ENCODE measurements at regions not wholly inside any gene's neighbourhood (a gene's known extent, or its start where the extent isn't known, plus 50 kb on each side); places are given as distances from the start of the nearest gene placed in this dataset.

DNA sequence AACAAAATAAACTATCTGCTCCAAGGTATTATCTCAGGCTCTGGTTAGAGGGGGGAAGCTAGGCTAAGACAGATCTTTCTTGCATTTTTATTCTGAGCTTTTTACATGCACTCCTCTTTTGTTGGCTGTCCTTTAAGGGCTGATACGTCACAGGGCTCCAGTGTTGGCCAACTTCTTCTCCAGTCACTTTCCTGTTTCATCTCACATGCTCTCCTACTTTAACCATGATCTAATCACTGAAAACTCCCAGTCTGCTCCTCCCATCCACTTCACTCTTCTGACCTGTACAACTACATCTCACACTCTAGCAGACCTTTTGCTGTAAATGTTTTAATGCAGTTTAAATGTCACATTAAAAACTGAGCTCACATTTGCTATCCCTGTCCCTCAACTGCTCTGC lies 510.0 kb upstream of the KLF12 start:
- DNase-seq (ENCODE audit: low read depth): no peak
- no peak overlapping the region for H3K4me3 ChIP-seq (ENCODE audit: low read depth, low read length)
- no peak for TF ChIP-seq MYC (IDR thresholded peaks at IDR 0.05; ENCODE audit: low read depth, low read length)
- TF ChIP-seq, protein P1, sequence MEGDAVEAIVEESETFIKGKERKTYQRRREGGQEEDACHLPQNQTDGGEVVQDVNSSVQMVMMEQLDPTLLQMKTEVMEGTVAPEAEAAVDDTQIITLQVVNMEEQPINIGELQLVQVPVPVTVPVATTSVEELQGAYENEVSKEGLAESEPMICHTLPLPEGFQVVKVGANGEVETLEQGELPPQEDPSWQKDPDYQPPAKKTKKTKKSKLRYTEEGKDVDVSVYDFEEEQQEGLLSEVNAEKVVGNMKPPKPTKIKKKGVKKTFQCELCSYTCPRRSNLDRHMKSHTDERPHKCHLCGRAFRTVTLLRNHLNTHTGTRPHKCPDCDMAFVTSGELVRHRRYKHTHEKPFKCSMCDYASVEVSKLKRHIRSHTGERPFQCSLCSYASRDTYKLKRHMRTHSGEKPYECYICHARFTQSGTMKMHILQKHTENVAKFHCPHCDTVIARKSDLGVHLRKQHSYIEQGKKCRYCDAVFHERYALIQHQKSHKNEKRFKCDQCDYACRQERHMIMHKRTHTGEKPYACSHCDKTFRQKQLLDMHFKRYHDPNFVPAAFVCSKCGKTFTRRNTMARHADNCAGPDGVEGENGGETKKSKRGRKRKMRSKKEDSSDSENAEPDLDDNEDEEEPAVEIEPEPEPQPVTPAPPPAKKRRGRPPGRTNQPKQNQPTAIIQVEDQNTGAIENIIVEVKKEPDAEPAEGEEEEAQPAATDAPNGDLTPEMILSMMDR (IDR thresholded peaks at IDR 0.05; ENCODE audit: low read depth, low read length): no peak
- no peak for TF ChIP-seq POLR2A (IDR thresholded peaks at IDR 0.05; ENCODE audit: extremely low read depth, insufficient read length)
- TF ChIP-seq, protein P2, sequence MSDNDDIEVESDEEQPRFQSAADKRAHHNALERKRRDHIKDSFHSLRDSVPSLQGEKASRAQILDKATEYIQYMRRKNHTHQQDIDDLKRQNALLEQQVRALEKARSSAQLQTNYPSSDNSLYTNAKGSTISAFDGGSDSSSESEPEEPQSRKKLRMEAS (IDR thresholded peaks at IDR 0.05; ENCODE audit: low read depth, low read length): no peak

DNA sequence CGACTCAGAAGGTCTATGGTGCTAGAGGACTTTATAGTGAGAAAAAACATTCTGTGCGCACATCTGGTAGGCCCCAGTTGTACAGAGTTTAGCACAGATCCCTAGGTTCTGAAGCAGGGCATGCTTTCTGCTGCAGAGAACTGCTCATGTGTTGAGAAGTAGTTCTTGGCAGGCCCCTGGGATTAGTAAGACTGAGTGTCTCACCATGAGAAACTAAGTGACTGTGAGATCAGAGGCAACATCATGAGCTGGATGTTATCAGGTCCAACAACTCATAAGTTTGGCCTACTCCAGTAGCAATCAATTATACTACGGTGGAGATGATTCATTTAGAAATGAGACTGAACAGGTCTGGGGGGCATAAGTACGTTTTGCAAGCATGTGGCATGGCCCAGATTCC lies 507.4 kb upstream of the KLF12 start:
- TF ChIP-seq, protein P2 (IDR thresholded peaks at IDR 0.05; ENCODE audit: low read depth, low read length): no peak
- TF ChIP-seq, protein P1 (IDR thresholded peaks at IDR 0.05; ENCODE audit: low read depth, low read length): no peak
- no peak for TF ChIP-seq POLR2A (IDR thresholded peaks at IDR 0.05; ENCODE audit: extremely low read depth, insufficient read length)
- no peak for TF ChIP-seq MYC (IDR thresholded peaks at IDR 0.05; ENCODE audit: low read depth, low read length)
- DNase-seq (ENCODE audit: low read depth): no peak
- H3K4me3 ChIP-seq (ENCODE audit: low read depth, low read length): no peak overlapping the region

DNA sequence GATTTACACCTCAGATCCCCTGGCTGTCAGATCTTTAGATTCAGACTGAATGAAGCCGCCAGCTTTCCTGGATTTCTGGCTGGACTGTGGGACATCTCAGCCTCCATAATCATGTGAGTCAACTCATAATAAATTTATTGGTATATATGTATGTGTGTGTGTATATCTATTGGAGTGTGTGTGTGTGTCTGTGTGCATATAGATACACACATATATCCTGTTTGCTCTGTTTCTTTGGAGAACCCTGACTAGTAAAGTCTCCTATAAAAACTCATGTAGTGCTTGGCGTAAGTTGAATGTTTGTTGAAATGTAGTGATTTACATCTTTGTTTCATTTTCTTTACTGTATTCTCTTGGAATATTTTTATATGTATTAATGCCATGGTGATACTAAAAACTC lies 499.5 kb upstream of the KLF12 start:
- TF ChIP-seq, protein P1 (IDR thresholded peaks at IDR 0.05; ENCODE audit: low read depth, low read length): no peak
- TF ChIP-seq MYC (IDR thresholded peaks at IDR 0.05; ENCODE audit: low read depth, low read length) (no peak), POLR2A (IDR thresholded peaks at IDR 0.05; ENCODE audit: extremely low read depth, insufficient read length) (no peak)
- TF ChIP-seq, protein P2 (IDR thresholded peaks at IDR 0.05; ENCODE audit: low read depth, low read length): no peak
- no peak for DNase-seq (ENCODE audit: low read depth)
- no peak overlapping the region for H3K4me3 ChIP-seq (ENCODE audit: low read depth, low read length)

DNA sequence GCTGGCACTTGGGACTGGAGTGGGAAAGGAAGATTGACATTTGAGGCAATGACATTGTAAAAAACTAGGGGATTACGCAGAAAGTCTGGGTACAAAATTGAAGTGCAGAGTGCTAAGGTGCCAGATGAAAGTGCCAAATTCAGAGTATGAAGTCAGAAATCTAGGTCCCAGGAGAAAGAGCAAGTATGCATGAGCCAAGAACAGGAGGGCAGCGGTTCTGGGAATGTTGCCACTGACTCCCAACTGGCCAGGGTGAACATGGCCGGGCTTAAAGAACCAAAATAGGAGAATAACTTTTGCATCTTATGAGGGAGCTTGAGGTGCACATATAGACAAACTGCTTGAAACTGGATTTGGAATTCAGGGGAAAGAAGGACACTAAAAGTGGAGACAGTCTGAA lies 495.8 kb upstream of the KLF12 start:
- TF ChIP-seq, protein P1 (IDR thresholded peaks at IDR 0.05; ENCODE audit: low read depth, low read length): no peak
- TF ChIP-seq MYC (IDR thresholded peaks at IDR 0.05; ENCODE audit: low read depth, low read length) (no peak), POLR2A (IDR thresholded peaks at IDR 0.05; ENCODE audit: extremely low read depth, insufficient read length) (no peak)
- TF ChIP-seq, protein P2 (IDR thresholded peaks at IDR 0.05; ENCODE audit: low read depth, low read length): no peak
- no peak overlapping the region for H3K4me3 ChIP-seq (ENCODE audit: low read depth, low read length)
- no peak for DNase-seq (ENCODE audit: low read depth)

DNA sequence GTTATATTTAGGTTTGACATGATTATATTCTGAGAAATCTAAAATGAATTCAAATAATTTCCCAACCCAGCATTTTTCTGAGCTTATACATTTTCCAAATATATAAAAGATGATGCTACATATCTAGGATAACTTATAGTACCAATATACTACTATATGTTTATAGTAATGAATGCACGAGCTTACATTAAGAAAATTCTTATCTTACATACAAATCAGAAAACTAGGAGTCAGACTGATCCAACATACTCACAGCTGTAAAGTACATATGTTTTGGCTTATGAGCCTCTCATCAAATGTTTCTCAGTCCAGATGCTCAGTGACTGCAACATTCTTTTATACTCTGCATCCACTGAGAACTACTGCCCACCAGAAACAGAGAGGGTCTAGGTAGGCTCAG lies 491.3 kb upstream of the KLF12 start:
- no peak overlapping the region for H3K4me3 ChIP-seq (ENCODE audit: low read depth, low read length)
- no peak for DNase-seq (ENCODE audit: low read depth)
- TF ChIP-seq, protein P1 (IDR thresholded peaks at IDR 0.05; ENCODE audit: low read depth, low read length): no peak
- TF ChIP-seq POLR2A (IDR thresholded peaks at IDR 0.05; ENCODE audit: extremely low read depth, insufficient read length): no peak
- TF ChIP-seq, protein P2 (IDR thresholded peaks at IDR 0.05; ENCODE audit: low read depth, low read length): no peak
- no peak for TF ChIP-seq MYC (IDR thresholded peaks at IDR 0.05; ENCODE audit: low read depth, low read length)

DNA sequence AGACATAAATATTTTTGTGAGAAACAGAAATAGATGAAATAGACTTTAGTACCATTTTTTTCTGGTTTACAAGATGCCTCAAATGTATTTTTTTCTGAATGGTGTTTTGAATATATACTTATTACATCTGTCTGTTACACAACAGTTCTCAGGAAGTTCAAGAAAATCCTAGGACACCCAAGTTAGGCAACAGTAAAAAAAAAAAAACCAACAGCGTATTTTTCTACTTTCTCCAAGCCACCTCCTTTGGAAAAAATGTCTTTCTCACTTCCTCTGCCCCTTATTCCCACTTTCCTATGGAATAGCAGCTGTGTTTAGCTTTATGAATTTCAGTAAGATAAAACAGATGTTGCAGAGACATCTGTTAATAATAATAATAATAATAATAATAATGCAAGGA lies 489.6 kb upstream of the KLF12 start:
- H3K4me3 ChIP-seq (ENCODE audit: low read depth, low read length): no peak overlapping the region
- no peak for DNase-seq (ENCODE audit: low read depth)
- no peak for TF ChIP-seq MYC (IDR thresholded peaks at IDR 0.05; ENCODE audit: low read depth, low read length)
- TF ChIP-seq, protein P2 (IDR thresholded peaks at IDR 0.05; ENCODE audit: low read depth, low read length): no peak

Data from NB4 (cell line).